ENCODE measurements at regions not wholly inside any gene's neighbourhood (a gene's known extent, or its start where the extent isn't known, plus 50 kb on each side); places are given as distances from the start of the nearest gene placed in this dataset.

- TF ChIP-seq, protein P1, sequence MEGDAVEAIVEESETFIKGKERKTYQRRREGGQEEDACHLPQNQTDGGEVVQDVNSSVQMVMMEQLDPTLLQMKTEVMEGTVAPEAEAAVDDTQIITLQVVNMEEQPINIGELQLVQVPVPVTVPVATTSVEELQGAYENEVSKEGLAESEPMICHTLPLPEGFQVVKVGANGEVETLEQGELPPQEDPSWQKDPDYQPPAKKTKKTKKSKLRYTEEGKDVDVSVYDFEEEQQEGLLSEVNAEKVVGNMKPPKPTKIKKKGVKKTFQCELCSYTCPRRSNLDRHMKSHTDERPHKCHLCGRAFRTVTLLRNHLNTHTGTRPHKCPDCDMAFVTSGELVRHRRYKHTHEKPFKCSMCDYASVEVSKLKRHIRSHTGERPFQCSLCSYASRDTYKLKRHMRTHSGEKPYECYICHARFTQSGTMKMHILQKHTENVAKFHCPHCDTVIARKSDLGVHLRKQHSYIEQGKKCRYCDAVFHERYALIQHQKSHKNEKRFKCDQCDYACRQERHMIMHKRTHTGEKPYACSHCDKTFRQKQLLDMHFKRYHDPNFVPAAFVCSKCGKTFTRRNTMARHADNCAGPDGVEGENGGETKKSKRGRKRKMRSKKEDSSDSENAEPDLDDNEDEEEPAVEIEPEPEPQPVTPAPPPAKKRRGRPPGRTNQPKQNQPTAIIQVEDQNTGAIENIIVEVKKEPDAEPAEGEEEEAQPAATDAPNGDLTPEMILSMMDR (IDR thresholded peaks at IDR 0.05; ENCODE audit: borderline replicate concordance, control extremely low read depth, extremely low read depth, insufficient read depth, missing control alignments), result no peak
- in situ Hi-C loops (cut with MboI; ENCODE audit: low sequenced_read_pairs, unreplicated experiment), result no loop called here
- DNase-seq (ENCODE audit: low spot score), result no peak
These were observed 200.5 kb upstream of the TLE4 start for GRCh38 chr9:79371301-79371700.

DNA sequence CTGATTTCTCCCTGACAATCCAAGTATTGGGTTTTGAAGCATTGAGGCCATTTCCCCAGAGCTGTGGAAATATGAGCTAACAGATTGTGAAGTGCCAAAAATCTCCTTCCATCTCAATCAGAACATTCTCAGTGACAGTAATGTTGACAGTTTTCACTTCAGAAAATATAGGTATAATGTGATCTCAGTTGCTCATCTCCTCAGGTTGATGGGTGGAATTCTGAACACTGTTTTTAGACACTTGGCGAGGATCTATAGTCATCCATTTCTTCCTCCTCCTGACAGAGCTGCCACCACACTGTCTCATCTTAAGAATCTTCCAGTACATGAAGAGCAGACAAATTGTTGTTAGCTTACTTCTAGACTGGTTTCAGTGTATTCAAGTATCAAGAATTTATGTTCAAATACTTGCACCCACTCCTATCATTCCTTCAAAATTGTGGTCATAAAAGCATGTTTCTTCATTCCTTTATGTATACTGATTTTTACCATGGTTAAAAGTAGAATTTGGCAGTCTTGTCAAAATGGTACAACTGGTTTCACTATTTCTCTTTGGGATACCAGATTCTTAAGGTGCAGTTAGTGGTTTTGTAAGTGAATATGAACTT is 199.7 kb upstream of the TLE4 start:
- TF ChIP-seq, protein P1 (IDR thresholded peaks at IDR 0.05; ENCODE audit: borderline replicate concordance, control extremely low read depth, extremely low read depth, insufficient read depth, missing control alignments), result no peak
- in situ Hi-C loops (cut with MboI; ENCODE audit: low sequenced_read_pairs, unreplicated experiment), result no loop called here
- no peak for DNase-seq (ENCODE audit: low spot score)

- TF ChIP-seq, protein P1 (IDR thresholded peaks at IDR 0.05; ENCODE audit: borderline replicate concordance, control extremely low read depth, extremely low read depth, insufficient read depth, missing control alignments), result no peak
- in situ Hi-C loops (cut with MboI; ENCODE audit: low sequenced_read_pairs, unreplicated experiment), result no loop called here
- no peak for DNase-seq (ENCODE audit: low spot score)
These were observed 194.4 kb upstream of the TLE4 start for GRCh38 chr9:79377339-79377855.

GRCh38 chr9:79378107-79378506 is 193.7 kb upstream of the TLE4 start:
- TF ChIP-seq, protein P1 (IDR thresholded peaks at IDR 0.05; ENCODE audit: borderline replicate concordance, control extremely low read depth, extremely low read depth, insufficient read depth, missing control alignments), result no peak
- no peak for DNase-seq (ENCODE audit: low spot score)
- in situ Hi-C loops (cut with MboI; ENCODE audit: low sequenced_read_pairs, unreplicated experiment), result no loop called here

DNA sequence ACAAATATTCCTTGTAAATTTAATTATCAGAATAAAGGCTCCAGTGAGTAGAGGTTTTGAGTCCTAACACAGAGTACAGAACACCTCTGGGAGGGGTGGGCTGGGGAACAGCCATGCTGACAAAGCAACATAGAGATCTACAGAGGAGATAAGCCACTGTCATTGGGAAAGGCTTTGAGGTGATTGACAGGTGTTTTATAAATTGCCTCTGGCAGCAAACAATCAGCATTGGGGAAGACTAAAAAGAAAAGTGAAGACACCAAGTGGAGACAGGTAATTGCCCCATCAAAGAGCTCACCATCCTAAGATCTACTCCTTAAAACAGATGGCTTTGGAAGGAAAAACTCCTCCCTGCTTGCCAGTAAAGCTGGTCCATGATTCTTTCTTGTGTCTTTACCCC is 189.7 kb upstream of the TLE4 start:
- no peak for DNase-seq (ENCODE audit: low spot score)
- TF ChIP-seq, protein P1 (IDR thresholded peaks at IDR 0.05; ENCODE audit: borderline replicate concordance, control extremely low read depth, extremely low read depth, insufficient read depth, missing control alignments), result no peak
- in situ Hi-C loops (cut with MboI; ENCODE audit: low sequenced_read_pairs, unreplicated experiment), result no loop called here

GRCh38 chr9:79382458-79382857 is 189.3 kb upstream of the TLE4 start:
- no peak for DNase-seq (ENCODE audit: low spot score)
- TF ChIP-seq, protein P1 (IDR thresholded peaks at IDR 0.05; ENCODE audit: borderline replicate concordance, control extremely low read depth, extremely low read depth, insufficient read depth, missing control alignments), result no peak
- in situ Hi-C loops (cut with MboI; ENCODE audit: low sequenced_read_pairs, unreplicated experiment), result no loop called here
